ENCODE measurements at regions not wholly inside any gene's neighbourhood (a gene's known extent, or its start where the extent isn't known, plus 50 kb on each side); places are given as distances from the start of the nearest gene placed in this dataset.

GRCh38 chr14:38490273-38490672 lies 234.4 kb upstream of the CLEC14A start:
- no peak for TF ChIP-seq CTCF (IDR thresholded peaks at IDR 0.05; ENCODE audit: low read depth, low read length)
- no peak overlapping the region for H3K4me3 ChIP-seq (ENCODE audit: low read depth, low read length)

- H3K4me3 ChIP-seq (ENCODE audit: low read depth, low read length) = no peak overlapping the region
- no peak for TF ChIP-seq CTCF (IDR thresholded peaks at IDR 0.05; ENCODE audit: low read depth, low read length)
These were observed 229.1 kb upstream of the CLEC14A start for GRCh38 chr14:38485026-38485425.

GRCh38 chr14:38481952-38482678 lies 226.2 kb upstream of the CLEC14A start:
- no peak for TF ChIP-seq CTCF (IDR thresholded peaks at IDR 0.05; ENCODE audit: low read depth, low read length)
- H3K4me3 ChIP-seq (ENCODE audit: low read depth, low read length) = no peak overlapping the region

- TF ChIP-seq CTCF (IDR thresholded peaks at IDR 0.05; ENCODE audit: low read depth, low read length) = no peak
- H3K4me3 ChIP-seq (ENCODE audit: low read depth, low read length) = no peak overlapping the region
These were observed 213.3 kb upstream of the CLEC14A start for GRCh38 chr14:38469156-38469555.

GRCh38 chr14:38442208-38442607 lies 186.3 kb upstream of the CLEC14A start:
- no peak for TF ChIP-seq CTCF (IDR thresholded peaks at IDR 0.05; ENCODE audit: low read depth, low read length)
- H3K4me3 ChIP-seq (ENCODE audit: low read depth, low read length) = no peak overlapping the region

- TF ChIP-seq CTCF (IDR thresholded peaks at IDR 0.05; ENCODE audit: low read depth, low read length) = no peak
- H3K4me3 ChIP-seq (ENCODE audit: low read depth, low read length) = no peak overlapping the region
These were observed 176.3 kb upstream of the CLEC14A start for GRCh38 chr14:38432186-38432585.

- H3K4me3 ChIP-seq (ENCODE audit: low read depth, low read length) = no peak overlapping the region
- no peak for TF ChIP-seq CTCF (IDR thresholded peaks at IDR 0.05; ENCODE audit: low read depth, low read length)
These were observed 175.3 kb upstream of the CLEC14A start for GRCh38 chr14:38431156-38431555.

Data from WI38 (cell line).